ENCODE measurements at regions not wholly inside any gene's neighbourhood (a gene's known extent, or its start where the extent isn't known, plus 50 kb on each side); places are given as distances from the start of the nearest gene placed in this dataset.
"Not testable (repeated sequence)": the region's sequence is repeated elsewhere in the genome, so short reads cannot be mapped to it uniquely, and the experiment has no call there.

GRCh38 chr14:31911160-31911559, 165.9 kb upstream of the ARHGAP5 start:
- FAIRE-seq: no peak

GRCh38 chr14:31913370-31913769, 163.7 kb upstream of the ARHGAP5 start:
- FAIRE-seq: no peak

- not testable (repeated sequence) for FAIRE-seq
Measured at GRCh38 chr14:31918289-31918688, 158.8 kb upstream of the ARHGAP5 start.

DNA sequence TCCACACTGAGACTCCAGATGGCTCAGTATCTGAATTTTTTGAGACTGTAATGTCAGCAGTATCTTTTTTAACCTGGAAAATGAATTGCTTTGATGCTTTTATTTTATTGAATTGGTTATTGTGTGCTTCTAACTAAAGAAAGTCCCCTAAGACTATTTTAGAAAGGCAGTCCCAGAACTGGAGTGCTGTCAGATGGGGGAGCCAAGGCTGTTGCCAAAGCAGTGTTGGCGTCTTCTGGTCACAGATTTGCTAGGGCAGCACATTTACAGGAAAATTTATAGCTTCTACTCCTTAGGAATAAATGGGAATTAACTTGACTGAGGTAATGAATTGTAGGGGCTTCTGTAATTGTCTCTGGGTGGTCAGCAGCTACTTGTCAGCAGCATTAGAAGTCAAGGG, 157.1 kb upstream of the ARHGAP5 start:
- no peak for FAIRE-seq

DNA sequence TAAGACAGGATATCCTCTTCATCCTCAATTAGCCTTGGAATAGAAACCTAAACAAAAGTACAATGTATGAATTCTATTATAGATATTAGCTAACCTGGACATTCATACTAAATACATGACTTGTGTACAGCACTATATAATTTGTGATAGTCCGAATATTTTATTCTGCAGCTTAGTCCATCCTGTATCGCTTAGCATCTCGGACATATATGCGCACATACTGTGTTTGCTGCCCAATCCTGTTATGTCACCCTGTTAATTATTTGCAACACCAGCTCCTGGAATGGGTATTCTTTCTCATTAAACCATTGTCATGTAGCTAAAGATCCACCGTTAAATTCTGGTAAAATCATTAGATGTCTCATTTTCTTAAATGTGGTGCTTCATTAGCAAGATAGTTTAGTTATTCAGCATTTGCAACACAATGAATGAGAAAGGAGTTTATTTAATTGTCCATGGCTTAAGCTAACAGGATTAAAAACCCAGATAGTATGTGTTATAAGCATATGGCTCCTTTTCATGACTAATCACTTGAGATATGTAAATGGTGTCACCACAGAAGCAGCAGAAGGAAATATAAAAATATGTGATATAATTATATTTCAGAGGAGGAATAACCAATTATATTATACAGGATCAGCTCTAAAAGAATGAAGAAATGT, 156.0 kb upstream of the ARHGAP5 start:
- FAIRE-seq: no peak

- FAIRE-seq: no peak
Measured at GRCh38 chr14:31921721-31922120, 155.4 kb upstream of the ARHGAP5 start.

GRCh38 chr14:31926123-31926522, 151.0 kb upstream of the ARHGAP5 start:
- FAIRE-seq: no peak

GRCh38 chr14:31926652-31927347, 150.3 kb upstream of the ARHGAP5 start:
- no peak for FAIRE-seq

DNA sequence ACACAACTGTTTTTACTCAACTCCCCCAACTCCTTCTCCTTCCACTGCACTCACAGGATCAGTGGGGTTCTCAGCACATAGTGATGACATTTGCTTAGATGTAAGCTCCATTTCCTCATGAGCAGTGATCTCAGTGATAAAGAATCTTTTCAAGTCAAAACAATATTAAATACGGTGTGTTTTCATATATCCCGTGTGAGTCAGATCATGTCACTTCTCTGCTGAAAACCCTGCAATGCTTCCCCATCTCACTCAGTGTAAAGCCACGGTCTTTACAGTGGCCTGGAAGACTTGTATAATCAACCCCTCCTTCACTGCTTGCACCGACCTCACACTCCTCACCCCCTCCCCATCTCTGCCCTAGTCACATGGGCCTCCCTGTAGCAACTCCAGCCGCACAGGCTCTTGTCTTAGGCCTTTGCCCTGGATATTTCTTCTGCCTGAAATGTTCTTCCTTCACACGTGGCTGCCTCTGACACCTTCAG, 149.7 kb upstream of the ARHGAP5 start:
- peak; percentile 83 for FAIRE-seq

GRCh38 chr14:31930070-31930469, 147.0 kb upstream of the ARHGAP5 start:
- no peak for FAIRE-seq

- FAIRE-seq: peak; percentile 96
Measured at GRCh38 chr14:31930493-31931240, 146.4 kb upstream of the ARHGAP5 start.

DNA sequence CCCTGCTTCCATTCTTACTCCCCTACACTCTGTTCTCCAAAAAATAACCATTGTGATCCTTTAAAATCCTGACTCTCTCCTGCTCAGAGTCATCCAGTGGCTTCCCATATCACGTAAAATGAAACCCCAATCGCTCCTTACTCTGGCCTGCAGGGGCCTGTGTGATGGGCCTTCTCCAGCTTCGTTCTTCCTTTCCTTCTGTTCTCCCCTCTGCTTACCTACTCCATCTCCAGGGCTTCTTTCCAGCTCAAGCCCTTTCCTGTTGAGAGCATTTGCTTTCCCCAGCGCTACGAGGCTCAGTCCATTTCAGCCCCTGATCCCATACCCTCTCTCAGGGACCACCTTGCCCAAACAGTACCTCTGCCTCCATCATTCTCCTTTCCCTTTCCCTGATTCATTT, 144.4 kb upstream of the ARHGAP5 start:
- no peak for FAIRE-seq

DNA sequence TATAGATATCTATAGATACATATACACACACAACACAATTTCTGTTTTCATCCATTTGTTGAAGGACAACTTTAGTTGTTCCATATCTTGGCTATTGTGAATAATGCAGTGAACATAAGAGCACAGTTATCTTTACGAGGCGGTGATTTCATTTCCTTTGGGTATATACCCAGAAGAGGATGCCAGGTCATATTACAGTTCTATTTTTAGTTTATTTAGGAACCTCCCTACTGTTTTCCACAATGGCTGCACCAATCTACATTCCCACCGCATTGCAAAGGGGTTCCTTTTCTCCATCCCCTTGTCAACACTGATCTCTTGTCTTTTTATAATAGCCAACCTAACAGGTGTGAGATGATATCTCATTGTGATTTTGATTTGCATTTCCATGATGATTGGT, 143.4 kb upstream of the ARHGAP5 start:
- no peak for FAIRE-seq

GRCh38 chr14:31934767-31935266, 142.3 kb upstream of the ARHGAP5 start:
- peak; percentile 99 for FAIRE-seq

DNA sequence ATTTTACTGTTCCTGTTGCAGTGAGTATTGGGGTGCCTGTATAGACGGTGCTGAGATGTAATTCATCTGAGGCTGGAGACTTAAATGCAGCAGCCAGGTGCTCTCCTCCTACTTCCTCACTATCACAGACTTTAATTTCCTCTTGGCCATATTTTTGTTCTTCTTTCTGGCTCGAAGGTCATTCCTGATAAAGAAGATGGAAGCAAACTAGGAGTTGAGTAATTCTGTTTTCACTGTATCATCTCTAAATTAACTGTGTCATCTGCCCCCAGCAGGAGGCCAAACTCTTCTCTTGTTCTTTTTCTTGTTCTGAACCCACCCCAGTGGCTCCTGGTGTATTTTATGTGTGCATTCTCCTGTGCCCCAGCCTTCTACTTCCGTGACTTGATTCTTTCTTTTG, 141.7 kb upstream of the ARHGAP5 start:
- FAIRE-seq: no peak

GRCh38 chr14:31936115-31936514, 141.0 kb upstream of the ARHGAP5 start:
- FAIRE-seq: no peak

GRCh38 chr14:31937730-31938346, 139.3 kb upstream of the ARHGAP5 start:
- FAIRE-seq: peak; percentile 71

DNA sequence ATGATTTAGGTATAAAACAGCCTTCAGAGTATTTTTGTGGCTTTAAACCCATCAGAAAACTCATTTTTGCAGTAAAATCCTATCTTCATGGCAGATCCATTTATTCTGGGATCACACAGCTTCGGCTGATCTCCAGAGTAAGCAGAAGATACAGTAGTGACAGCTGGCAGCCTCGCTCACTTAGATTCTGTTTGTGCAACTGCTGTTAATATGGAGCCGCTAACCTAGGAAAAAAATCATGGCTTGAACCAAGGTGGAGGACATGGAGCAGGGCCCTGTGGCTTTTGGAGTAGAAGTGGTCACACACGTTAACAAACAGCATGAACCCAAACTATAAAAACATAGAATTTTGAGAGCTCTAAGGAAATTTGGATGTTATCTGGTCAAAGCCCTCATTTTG, 137.2 kb upstream of the ARHGAP5 start:
- no peak for FAIRE-seq

- FAIRE-seq: no peak
Measured at GRCh38 chr14:31941487-31941886, 135.6 kb upstream of the ARHGAP5 start.

DNA sequence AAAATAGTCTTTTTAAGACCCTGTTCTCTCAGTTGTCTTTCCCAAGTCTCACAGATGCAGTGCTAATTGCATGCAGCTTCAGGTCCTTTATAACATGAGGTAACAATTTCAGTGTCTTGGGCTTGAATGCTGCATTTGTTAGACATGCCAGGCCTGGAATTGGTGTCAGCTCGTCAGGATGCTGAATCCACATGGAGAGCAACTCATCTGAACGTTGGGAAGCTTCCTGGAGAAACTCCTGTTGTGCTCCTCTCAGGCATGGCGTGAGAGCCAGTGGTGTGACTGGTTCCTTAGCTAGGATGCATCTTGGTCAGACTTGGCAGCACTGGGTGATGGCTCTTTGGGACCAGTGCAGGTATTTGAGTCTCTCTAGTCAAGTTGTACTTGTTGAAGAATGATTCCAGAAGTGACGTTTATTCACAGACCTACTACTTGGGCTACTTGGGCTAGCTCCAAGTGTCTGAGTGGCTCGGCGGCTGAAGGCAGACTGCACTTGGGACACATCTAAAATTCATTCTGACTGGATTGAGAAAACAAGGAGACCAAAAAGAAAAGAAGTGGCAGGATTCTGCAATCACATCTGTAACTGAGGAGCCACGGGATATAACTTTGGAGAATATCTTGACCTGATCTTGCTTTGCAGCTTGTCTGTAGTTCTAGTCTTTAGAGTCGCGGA, 134.8 kb upstream of the ARHGAP5 start:
- no peak for FAIRE-seq

GRCh38 chr14:31943217-31943799, 133.8 kb upstream of the ARHGAP5 start:
- FAIRE-seq: no peak

DNA sequence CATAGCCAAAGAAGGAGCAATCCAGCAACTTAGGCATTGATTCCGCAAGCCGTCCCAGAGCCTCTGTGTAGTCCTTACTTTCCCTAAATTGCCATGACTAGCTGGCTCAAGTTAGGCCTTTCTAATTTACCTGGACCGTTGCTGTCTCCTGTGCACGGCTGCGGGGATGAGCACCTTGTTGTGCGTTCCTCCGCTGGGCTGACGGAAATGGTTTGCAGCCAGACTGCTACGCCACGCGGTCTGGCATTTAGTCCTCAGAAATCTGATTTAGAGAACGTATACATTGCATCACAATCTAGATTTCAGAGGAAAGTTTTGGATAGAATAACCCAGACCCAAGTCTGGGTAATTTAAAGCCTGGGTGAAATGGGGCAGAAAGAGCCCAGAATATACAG, 133.2 kb upstream of the ARHGAP5 start:
- FAIRE-seq: no peak

All from islet of Langerhans (tissue), 1 donor.